Right ventricle myocardium superior (tissue), 1 donor: ENCODE measurements at regions not wholly inside any gene's neighbourhood (a gene's known extent, or its start where the extent isn't known, plus 50 kb on each side); places are given as distances from the start of the nearest gene placed in this dataset.
"Not testable (repeated sequence)": the region's sequence is repeated elsewhere in the genome, so short reads cannot be mapped to it uniquely, and the experiment has no call there.

Source experiments
- ATAC-seq: fragments of 200-7000 bp; cut with Tn5 transposase; one replicate; pipeline ENCODE4 v1.9.1; 2020; ENCODE audit warnings: mild to moderate bottlenecking; ENCODE audit not compliant: poor library complexity
- DNase-seq: peaks from one replicate; pipeline ENCODE4 v3.0.0-alpha.2; 2020
- intact Hi-C: fragments of 100-400 bp; cut with DNase I; formaldehyde crosslinking; loops from one replicate; pipeline ENCODE4 v1.11.2; 2022
- donor health status: DM: no; HTN: yes; CAD: no; lungs with severe emphysema.

DNA sequence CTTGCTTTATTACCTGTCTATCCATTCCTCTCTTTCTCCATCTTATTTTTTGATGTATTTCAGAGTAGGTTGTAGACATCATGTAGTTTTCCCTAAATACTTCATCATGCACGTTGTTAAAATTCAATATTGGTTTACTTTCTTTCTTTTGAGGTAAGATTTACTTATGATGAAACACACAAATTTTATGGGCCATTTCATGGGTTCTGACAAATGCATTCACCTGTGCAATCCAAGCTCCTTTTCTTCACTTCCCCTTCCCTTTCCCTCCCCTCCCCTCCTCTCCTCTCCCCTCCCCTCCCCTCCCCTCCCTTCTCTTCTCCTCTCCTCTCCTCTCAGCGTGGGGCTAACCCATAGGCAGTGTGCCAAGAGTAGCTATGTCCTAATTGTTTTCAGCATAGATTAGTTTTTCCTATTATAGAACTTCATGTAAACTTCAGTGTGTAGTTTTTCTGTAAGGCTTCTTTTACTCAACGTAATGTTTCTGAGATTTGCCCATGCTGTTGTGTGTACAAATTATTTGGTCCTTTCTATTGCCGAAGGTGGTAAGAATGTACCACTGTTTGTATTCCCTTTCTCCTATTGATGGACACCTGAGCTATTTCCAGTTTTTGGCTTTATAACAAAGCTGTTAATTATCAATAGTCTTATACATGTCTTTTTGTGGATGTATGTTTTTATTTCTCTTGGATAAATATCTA lies 92.9 kb upstream of the CLINT1 start:
- no peak for DNase-seq
- ATAC-seq = no peak
- intact Hi-C loops = no loop called here

DNA sequence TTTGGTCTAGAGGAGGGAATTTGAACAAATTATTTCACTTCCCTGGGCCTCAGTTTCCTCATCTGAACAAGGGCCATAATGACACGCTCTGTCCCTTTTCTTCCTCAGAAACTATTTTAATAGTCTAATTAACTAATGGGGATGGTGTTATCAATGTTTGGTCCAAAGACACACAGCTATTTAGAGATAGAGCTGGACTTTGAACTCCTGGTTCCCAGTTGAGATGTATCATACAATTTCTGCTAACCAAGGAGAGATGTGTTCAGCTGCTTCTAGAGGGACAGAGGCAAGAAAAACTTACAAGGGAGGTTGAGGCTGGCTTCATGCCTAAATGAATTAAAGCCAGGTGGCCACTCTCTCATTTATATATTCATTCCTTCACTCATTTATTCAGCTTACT lies 90.6 kb upstream of the CLINT1 start:
- no peak for ATAC-seq

GRCh38 chr5:157948738-157949410 lies 89.9 kb upstream of the CLINT1 start:
- intact Hi-C loops = loop anchor here (2.0 to 5.0 kb wide), 2 partner anchors 92 to 132 kb away; partner anchors contain the start of gene CLINT1
- ATAC-seq (peak; percentile 100), DNase-seq (peak; percentile 89)

More for the DNA sequence above, 90.6 kb upstream of the CLINT1 start:
- intact Hi-C loops = loop anchor here (2.0 to 5.0 kb wide), 2 partner anchors 92 to 133 kb away; partner anchors contain the start of gene CLINT1
- DNase-seq = no peak

GRCh38 chr5:157947156-157947555 lies 88.2 kb upstream of the CLINT1 start:
- ATAC-seq (no peak), DNase-seq (no peak)
- intact Hi-C loops = loop anchor here (5.0 kb wide), 1 partner anchor 90 kb away; the partner anchor contains the start of gene CLINT1

- DNase-seq, ATAC-seq: not testable (repeated sequence)
- intact Hi-C loops = loop anchor here (5.0 kb wide), 1 partner anchor 89 kb away; the partner anchor contains the start of gene CLINT1
Observed at GRCh38 chr5:157945822-157946221, 86.9 kb upstream of the CLINT1 start.

DNA sequence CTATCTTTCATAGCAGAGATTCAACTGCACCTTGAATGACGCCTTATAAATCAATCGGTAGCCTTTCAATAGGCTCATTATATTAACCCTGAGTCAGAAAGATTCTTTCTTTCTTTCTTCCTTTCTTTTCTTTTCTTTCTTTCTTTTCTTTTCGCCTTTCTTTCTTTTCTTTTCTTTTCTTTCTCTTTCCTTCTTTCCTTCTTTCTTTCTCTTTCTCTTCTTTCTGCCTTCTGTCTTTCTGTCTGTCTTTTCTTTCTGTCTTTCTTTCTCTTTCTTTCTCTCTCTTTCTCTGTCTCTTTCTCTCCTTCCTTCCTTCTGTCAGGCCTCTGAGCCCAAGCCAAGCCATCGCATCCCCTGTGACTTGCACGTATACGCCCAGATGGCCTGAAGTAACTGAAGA lies 86.0 kb upstream of the CLINT1 start:
- ATAC-seq (no peak), DNase-seq (no peak)
- intact Hi-C loops = loop anchor here (5.0 kb wide), 1 partner anchor 88 kb away; the partner anchor contains the start of gene CLINT1

GRCh38 chr5:157944077-157944633 lies 85.2 kb upstream of the CLINT1 start:
- DNase-seq (no peak), ATAC-seq (no peak)
- intact Hi-C loops = no loop called here

- no peak for DNase-seq
- no peak for ATAC-seq
- intact Hi-C loops = no loop called here
Observed at GRCh38 chr5:157942595-157942994, 83.7 kb upstream of the CLINT1 start.

DNA sequence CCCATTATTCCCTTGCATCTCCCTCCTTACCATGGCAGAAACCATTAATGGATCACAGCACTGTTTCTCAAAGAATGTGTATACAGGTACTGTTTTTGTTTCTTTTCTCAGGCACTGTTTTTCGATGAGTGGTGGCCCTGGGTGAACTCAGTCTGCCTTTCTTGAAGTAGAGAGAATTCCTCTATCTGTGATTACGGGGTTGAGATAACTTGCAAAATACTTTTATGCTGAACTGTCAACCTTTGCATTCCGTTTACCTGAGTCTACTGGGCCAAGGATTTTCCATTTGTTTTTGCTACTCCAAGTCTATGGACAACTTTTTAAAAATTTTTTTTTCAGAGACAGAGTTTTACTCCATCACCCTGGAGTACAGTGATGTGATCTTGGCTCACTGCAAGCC lies 82.7 kb upstream of the CLINT1 start:
- intact Hi-C loops = no loop called here
- DNase-seq (no peak), ATAC-seq (no peak)

DNA sequence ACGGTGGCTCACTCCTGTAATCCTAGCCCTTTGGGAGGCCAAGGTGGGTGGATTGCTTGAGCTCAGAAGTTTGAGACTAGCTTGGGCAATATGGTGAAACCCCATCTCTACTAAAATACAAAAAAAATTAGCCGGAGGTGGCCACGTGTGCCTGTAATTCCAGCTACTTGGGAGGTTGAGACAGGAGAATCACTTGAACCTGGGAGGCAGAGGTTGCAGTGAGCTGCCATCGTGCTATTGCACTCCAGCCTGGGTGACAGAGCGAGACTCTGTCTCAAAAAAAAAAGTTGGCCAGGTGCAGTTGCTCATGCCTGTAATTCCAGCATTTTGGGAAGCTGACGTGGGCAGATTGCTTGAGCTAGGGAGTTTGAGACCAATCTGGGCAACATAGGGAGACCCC lies 79.2 kb upstream of the CLINT1 start:
- DNase-seq, ATAC-seq, intact Hi-C loops: not testable (repeated sequence)

DNA sequence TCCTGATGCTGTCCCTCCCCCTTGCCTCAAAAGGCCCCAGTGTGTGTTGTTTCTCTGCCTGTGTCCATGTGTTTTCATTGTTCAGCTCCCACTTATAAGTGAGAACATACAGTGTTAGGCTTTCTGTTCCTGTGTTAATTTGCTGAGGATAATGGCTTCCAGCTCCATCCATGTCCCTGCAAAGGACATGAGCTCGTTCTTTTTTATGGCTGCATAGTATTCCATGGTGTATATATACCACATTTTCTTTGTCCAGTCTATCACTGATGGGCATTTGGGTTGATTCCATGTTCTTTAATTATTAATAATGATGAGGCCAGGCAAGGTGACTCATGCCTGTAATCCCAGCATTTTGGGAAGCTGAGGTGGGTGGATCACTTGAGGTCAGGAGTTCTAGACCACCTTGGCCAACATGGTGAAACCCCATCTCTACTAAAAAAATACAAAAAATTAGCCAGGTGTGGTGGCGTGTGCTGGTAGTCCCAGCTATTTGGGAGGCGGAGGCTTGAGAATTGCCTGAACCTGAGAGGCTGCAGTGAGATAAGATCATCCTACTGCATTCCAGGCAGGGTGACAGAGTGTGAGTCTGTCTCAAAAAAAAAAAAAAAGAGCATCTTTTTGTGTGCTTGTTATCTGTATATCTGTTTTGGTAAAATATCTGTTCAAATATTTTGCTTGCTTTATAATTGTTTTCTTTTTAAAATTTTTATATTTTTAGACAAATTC lies 78.0 kb upstream of the CLINT1 start:
- ATAC-seq, intact Hi-C loops, DNase-seq: not testable (repeated sequence)

DNA sequence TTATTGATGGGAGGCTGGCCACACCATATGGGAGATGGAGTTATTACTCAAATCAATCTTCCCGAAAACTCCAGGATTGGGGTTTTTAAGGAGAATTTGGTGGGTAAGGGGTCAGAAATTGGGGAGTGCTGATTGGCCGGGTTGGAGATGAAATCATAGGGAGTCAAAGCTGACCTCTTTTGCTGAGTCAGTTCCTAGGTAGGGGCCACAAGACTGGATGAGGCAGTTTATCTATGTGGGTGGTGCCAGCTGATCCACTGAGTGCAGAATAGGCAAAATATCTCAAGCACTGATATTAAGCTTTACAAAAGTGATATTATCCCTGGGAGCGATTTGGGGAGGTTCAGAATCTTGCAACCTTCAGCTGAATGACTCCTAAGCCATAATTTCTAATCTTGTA lies 75.7 kb upstream of the CLINT1 start:
- no peak for ATAC-seq
- DNase-seq = no peak
- intact Hi-C loops = no loop called here

GRCh38 chr5:157933005-157933404 lies 74.1 kb upstream of the CLINT1 start:
- intact Hi-C loops = no loop called here
- no peak for DNase-seq
- no peak for ATAC-seq

GRCh38 chr5:157930710-157931109 lies 71.8 kb upstream of the CLINT1 start:
- peak; percentile 75 for DNase-seq
- ATAC-seq = peak; percentile 87
- intact Hi-C loops = no loop called here

DNA sequence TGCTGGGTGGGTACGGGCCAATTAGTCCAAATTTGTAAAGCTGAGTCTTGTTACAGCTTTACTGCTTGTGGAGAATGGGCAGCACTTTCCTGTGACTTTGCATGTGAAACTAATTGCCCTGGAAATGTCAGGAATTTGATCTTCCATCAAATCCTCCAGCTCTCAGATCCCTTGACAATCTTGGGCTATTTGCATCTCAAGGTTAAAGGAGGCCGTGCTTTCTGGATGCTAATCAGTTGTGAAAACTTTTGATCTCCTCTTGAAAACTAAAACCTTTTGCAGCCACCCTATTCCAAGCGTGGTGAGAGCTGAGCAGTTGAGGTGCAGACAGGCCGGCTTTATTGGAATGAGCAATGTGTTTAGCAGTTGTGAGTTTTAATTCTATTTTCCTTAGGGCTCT lies 68.0 kb upstream of the CLINT1 start:
- ATAC-seq (no peak), DNase-seq (no peak)
- intact Hi-C loops = no loop called here

GRCh38 chr5:157925786-157926671 lies 67.1 kb upstream of the CLINT1 start:
- ATAC-seq (peak; percentile 43), DNase-seq (no peak)
- intact Hi-C loops = no loop called here

DNA sequence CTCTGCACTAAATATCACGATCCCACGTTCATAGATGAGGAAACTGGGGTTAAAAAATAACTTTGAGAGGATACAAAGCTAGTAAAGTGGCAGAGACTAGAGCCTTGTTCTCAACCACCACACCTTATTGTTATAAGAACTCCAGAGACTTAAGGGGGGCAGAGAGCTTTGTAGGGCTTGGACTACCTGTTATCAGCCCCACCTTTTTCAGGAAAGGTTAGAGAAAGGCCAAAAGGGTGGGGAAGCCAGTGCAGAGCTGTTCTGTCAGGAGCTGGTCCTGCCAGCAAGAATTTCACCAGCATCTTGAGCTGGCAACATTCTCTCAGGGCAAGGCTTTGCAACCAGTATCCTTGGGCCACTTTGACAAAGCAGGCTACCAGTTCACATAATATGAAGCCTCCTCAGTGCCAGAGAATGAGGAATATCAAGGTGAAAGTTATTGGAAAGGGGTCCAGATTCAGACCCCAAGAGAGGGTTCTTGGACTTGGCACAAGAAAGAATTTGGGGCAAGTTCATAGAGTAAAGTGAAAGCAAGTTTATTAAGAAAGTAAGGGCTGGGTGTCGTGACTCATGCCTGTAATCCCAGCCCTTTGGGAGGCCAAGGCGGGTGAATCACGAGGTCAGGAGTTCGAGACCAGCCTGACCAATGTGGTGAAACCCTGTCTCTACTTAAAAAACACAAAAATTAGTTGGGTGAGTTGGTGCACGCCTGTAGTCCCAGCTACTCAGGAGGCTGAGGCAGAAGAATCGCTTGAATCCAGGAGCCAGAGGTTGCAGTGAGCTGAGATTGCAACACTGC lies 66.2 kb upstream of the CLINT1 start:
- ATAC-seq = no peak
- intact Hi-C loops = no loop called here
- DNase-seq = no peak
